WTC11 (cell line): ENCODE measurements at regions not wholly inside any gene's neighbourhood (a gene's known extent, or its start where the extent isn't known, plus 50 kb on each side); places are given as distances from the start of the nearest gene placed in this dataset.

Experiments used
- ATAC-seq: fragments of 200-7000 bp; cut with Tn5 transposase; 2 replicates; pipeline ENCODE4 v1.10.0; 2021; ENCODE audit warnings: mild to moderate bottlenecking, moderate library complexity
- CTCF ChIA-PET: fragments of 300-600 bp; sonication (Branson Sonifier 250); formaldehyde crosslinking; loops from one replicate; lab custom pipeline; 2021; ENCODE audit warnings: antibody characterized with exemption; lab: Charles Lee
- POLR2A ChIA-PET: fragments of 350-600 bp; sonication (Branson Sonifier 250); formaldehyde crosslinking; loops from one replicate; lab custom pipeline; 2021; ENCODE audit warnings: antibody characterized with exemption; lab: Charles Lee
- DNase-seq: peaks from one replicate; pipeline ENCODE4 v3.0.0; 2021; ENCODE audit warnings: low spot score
- H3K27ac Mint-ChIP-seq: 2 replicates; pipeline ENCODE4 v1.8.0; 2021; ENCODE audit warnings: mixed read lengths
- H3K27me3 Mint-ChIP-seq: 2 replicates; pipeline ENCODE4 v1.8.0; 2021; ENCODE audit warnings: low read depth, mild to moderate bottlenecking, moderate library complexity, mixed read lengths
- H3K36me3 Mint-ChIP-seq: 2 replicates; pipeline ENCODE4 v1.8.0; 2021; ENCODE audit warnings: mixed read lengths
- H3K4me1 Mint-ChIP-seq: 2 replicates; pipeline ENCODE4 v1.8.0; 2022; ENCODE audit warnings: mixed read lengths
- H3K4me3 Mint-ChIP-seq: 2 replicates; pipeline ENCODE4 v1.8.0; 2021; ENCODE audit warnings: mild to moderate bottlenecking, moderate library complexity, mixed read lengths
- H3K9me3 Mint-ChIP-seq: 2 replicates; pipeline ENCODE4 v1.8.0; 2021; ENCODE audit warnings: mixed read lengths
- AR ChIP-seq: fragments of 250-450 bp; sonication (Bioruptor Pico); IDR thresholded peaks from 2 replicates; pipeline ENCODE4 v1.9.0; 2021; ENCODE audit warnings: mild to moderate bottlenecking
- ARID4B ChIP-seq: sonication (generic); formaldehyde crosslinking; IDR thresholded peaks from 2 replicates; pipeline ENCODE4 v1.8.0; 2023; ENCODE audit warnings: missing genetic modification reagents, mild to moderate bottlenecking, borderline replicate concordance
- ATF1 ChIP-seq: sonication (generic); formaldehyde crosslinking; IDR thresholded peaks from 2 replicates; pipeline ENCODE4 v1.8.1; 2023; ENCODE audit warnings: mild to moderate bottlenecking, moderate library complexity, missing genetic modification reagents
- CREM ChIP-seq: sonication (generic); formaldehyde crosslinking; IDR thresholded peaks from 2 replicates; pipeline ENCODE4 v1.8.1; 2022; ENCODE audit warnings: mild to moderate bottlenecking, missing genetic modification reagents, moderate library complexity
- EMX1 ChIP-seq: fragments of 250-450 bp; sonication (Bioruptor Pico); IDR thresholded peaks from 2 replicates; pipeline ENCODE4 v1.8.0; 2021; ENCODE audit warnings: mild to moderate bottlenecking
- ETV6 ChIP-seq: sonication (generic); formaldehyde crosslinking; IDR thresholded peaks from 2 replicates; pipeline ENCODE4 v1.8.1; 2022; ENCODE audit warnings: mild to moderate bottlenecking, missing genetic modification reagents
- FOXJ3 ChIP-seq: sonication (generic); formaldehyde crosslinking; IDR thresholded peaks from 2 replicates; pipeline ENCODE4 v1.9.0; 2021; ENCODE audit warnings: missing genetic modification reagents, mild to moderate bottlenecking, borderline replicate concordance
- FOXP1 ChIP-seq: sonication (generic); formaldehyde crosslinking; IDR thresholded peaks from 2 replicates; pipeline ENCODE4 v1.8.0; 2022; ENCODE audit warnings: missing genetic modification reagents, mild to moderate bottlenecking, moderate library complexity, borderline replicate concordance
- GABPB1 ChIP-seq: sonication (generic); formaldehyde crosslinking; IDR thresholded peaks from 2 replicates; pipeline ENCODE4 v1.8.1; 2023; ENCODE audit warnings: mild to moderate bottlenecking, missing genetic modification reagents
- IRF2 ChIP-seq: sonication (generic); formaldehyde crosslinking; IDR thresholded peaks from 2 replicates; pipeline ENCODE4 v1.8.0; 2022; ENCODE audit warnings: low read depth, missing genetic modification reagents, borderline replicate concordance
- JAZF1 ChIP-seq: fragments of 250-450 bp; sonication (Bioruptor Pico); IDR thresholded peaks from 2 replicates; pipeline ENCODE4 v1.9.0; 2021; ENCODE audit warnings: moderate library complexity, mild to moderate bottlenecking, inconsistent platforms
- MXD4 ChIP-seq: fragments of 250-450 bp; sonication (Bioruptor Pico); IDR thresholded peaks from 2 replicates; pipeline ENCODE4 v1.8.0; 2021; ENCODE audit warnings: mild to moderate bottlenecking, moderate library complexity, borderline replicate concordance
- MYBL2 ChIP-seq: sonication (generic); formaldehyde crosslinking; IDR thresholded peaks from 2 replicates; pipeline ENCODE4 v1.8.1; 2023; ENCODE audit warnings: mild to moderate bottlenecking, moderate library complexity, missing genetic modification reagents
- NFATC4 ChIP-seq: fragments of 250-450 bp; sonication (Bioruptor Pico); IDR thresholded peaks from 2 replicates; pipeline ENCODE4 v1.9.0; 2021; ENCODE audit warnings: mild to moderate bottlenecking
- NFE2L1 ChIP-seq: sonication (generic); formaldehyde crosslinking; IDR thresholded peaks from 2 replicates; pipeline ENCODE4 v1.8.1; 2023; ENCODE audit warnings: missing genetic modification reagents
- SMAD4 ChIP-seq: sonication (generic); formaldehyde crosslinking; IDR thresholded peaks from 2 replicates; pipeline ENCODE4 v1.8.0; 2022; ENCODE audit warnings: mild to moderate bottlenecking, missing genetic modification reagents
- SP1 ChIP-seq: sonication (generic); formaldehyde crosslinking; conservative IDR thresholded peaks from 2 replicates; pipeline ENCODE4 v1.8.1; 2022; ENCODE audit warnings: missing genetic modification reagents
- ZBTB21 ChIP-seq: sonication (generic); formaldehyde crosslinking; IDR thresholded peaks from 2 replicates; pipeline ENCODE4 v1.8.1; 2023; ENCODE audit warnings: mild to moderate bottlenecking, missing genetic modification reagents, borderline replicate concordance
- ZNF121 ChIP-seq: sonication (generic); formaldehyde crosslinking; IDR thresholded peaks from 2 replicates; pipeline ENCODE4 v1.8.0; 2023; ENCODE audit warnings: missing genetic modification reagents
- ZNF317 ChIP-seq: sonication (generic); formaldehyde crosslinking; IDR thresholded peaks from 2 replicates; pipeline ENCODE4 v1.8.1; 2023; ENCODE audit warnings: low read depth, mild to moderate bottlenecking, moderate library complexity, missing genetic modification reagents, borderline replicate concordance
- ZNF396 ChIP-seq: fragments of 250-450 bp; sonication (Bioruptor Pico); IDR thresholded peaks from 2 replicates; pipeline ENCODE4 v1.8.0; 2021; ENCODE audit warnings: mild to moderate bottlenecking, moderate library complexity, borderline replicate concordance
- ZNF416 ChIP-seq: fragments of 250-450 bp; sonication (Bioruptor Pico); IDR thresholded peaks from 2 replicates; pipeline ENCODE4 v1.9.0; 2021; ENCODE audit warnings: mild to moderate bottlenecking, inconsistent platforms
- TF ChIP-seq, protein P1 (sequence below): fragments of 250-450 bp; sonication (Bioruptor Pico); IDR thresholded peaks from 2 replicates; pipeline ENCODE4 v1.9.0; 2021; ENCODE audit warnings: moderate library complexity, mild to moderate bottlenecking, inconsistent platforms, borderline replicate concordance
- TF ChIP-seq, protein P2 (sequence below): fragments of 250-450 bp; sonication (Bioruptor Pico); IDR thresholded peaks from 2 replicates; pipeline ENCODE4 v1.9.0; 2021; ENCODE audit warnings: mild to moderate bottlenecking, borderline replicate concordance
- TF ChIP-seq, protein P3 (sequence below): sonication (generic); formaldehyde crosslinking; IDR thresholded peaks from 2 replicates; pipeline ENCODE4 v1.8.1; 2022; ENCODE audit warnings: low read depth, mild to moderate bottlenecking, moderate library complexity, missing genetic modification reagents, borderline replicate concordance
- TF ChIP-seq, protein P4 (sequence below): sonication (generic); formaldehyde crosslinking; IDR thresholded peaks from 2 replicates; pipeline ENCODE4 v1.8.1; 2023; ENCODE audit warnings: mild to moderate bottlenecking, missing genetic modification reagents, moderate library complexity

- no peak for TF ChIP-seq ATF1 (CRISPR knock-in tag)
- no peak for TF ChIP-seq FOXP1 (CRISPR knock-in tag)
- no peak for TF ChIP-seq EMX1
- no peak for TF ChIP-seq ARID4B (CRISPR knock-in tag)
- TF ChIP-seq SMAD4 (CRISPR knock-in tag), result no peak
- no peak for TF ChIP-seq JAZF1 (CRISPR knock-in tag)
- TF ChIP-seq MXD4 (CRISPR knock-in tag), result no peak
- TF ChIP-seq ZNF121 (CRISPR knock-in tag), result no peak
- TF ChIP-seq FOXJ3, result no peak
- no peak for TF ChIP-seq AR (CRISPR knock-in tag)
- TF ChIP-seq ZNF317, result no peak
- no peak for TF ChIP-seq IRF2 (CRISPR knock-in tag)
- TF ChIP-seq, all 79 proteins: peak for 0
Observed at GRCh38 chr22:22156348-22156715, 88.3 kb upstream of the VPREB1 start (continued).

- H3K4me1 Mint-ChIP-seq, result no peaks in the 10 kb centered on the region
- DNase-seq (no peak), ATAC-seq (no peak)
- H3K4me3 Mint-ChIP-seq, result no peak overlapping the region
- ChIA-PET CTCF (no interaction called here), POLR2A (no interaction called here)
- H3K27ac Mint-ChIP-seq, result no peak overlapping the region
- no peaks in the 10 kb centered on the region for H3K36me3 Mint-ChIP-seq
- H3K27me3 Mint-ChIP-seq, result peaks cover 100% of the 10 kb centered on the region
- no peaks in the 10 kb centered on the region for H3K9me3 Mint-ChIP-seq
- no peak for TF ChIP-seq ZNF396 (CRISPR knock-in tag)
- no peak for TF ChIP-seq ZBTB21 (CRISPR knock-in tag)
- TF ChIP-seq SP1 (CRISPR knock-in tag), result no peak
- TF ChIP-seq NFE2L1 (CRISPR knock-in tag), result no peak
- TF ChIP-seq, protein P1, sequence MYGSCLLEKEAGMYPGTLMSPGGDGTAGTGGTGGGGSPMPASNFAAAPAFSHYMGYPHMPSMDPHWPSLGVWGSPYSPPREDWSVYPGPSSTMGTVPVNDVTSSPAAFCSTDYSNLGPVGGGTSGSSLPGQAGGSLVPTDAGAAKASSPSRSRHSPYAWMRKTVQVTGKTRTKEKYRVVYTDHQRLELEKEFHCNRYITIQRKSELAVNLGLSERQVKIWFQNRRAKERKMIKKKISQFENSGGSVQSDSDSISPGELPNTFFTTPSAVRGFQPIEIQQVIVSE (CRISPR knock-in tag), result no peak
- TF ChIP-seq NFATC4, result no peak
- no peak for TF ChIP-seq ZNF416 (CRISPR knock-in tag)
- TF ChIP-seq CREM (CRISPR knock-in tag), result no peak
- no peak for TF ChIP-seq ETV6
- TF ChIP-seq MYBL2 (CRISPR knock-in tag), result no peak
- TF ChIP-seq ATF1 (CRISPR knock-in tag), result no peak
- no peak for TF ChIP-seq GABPB1 (CRISPR knock-in tag)
- TF ChIP-seq, protein P2, sequence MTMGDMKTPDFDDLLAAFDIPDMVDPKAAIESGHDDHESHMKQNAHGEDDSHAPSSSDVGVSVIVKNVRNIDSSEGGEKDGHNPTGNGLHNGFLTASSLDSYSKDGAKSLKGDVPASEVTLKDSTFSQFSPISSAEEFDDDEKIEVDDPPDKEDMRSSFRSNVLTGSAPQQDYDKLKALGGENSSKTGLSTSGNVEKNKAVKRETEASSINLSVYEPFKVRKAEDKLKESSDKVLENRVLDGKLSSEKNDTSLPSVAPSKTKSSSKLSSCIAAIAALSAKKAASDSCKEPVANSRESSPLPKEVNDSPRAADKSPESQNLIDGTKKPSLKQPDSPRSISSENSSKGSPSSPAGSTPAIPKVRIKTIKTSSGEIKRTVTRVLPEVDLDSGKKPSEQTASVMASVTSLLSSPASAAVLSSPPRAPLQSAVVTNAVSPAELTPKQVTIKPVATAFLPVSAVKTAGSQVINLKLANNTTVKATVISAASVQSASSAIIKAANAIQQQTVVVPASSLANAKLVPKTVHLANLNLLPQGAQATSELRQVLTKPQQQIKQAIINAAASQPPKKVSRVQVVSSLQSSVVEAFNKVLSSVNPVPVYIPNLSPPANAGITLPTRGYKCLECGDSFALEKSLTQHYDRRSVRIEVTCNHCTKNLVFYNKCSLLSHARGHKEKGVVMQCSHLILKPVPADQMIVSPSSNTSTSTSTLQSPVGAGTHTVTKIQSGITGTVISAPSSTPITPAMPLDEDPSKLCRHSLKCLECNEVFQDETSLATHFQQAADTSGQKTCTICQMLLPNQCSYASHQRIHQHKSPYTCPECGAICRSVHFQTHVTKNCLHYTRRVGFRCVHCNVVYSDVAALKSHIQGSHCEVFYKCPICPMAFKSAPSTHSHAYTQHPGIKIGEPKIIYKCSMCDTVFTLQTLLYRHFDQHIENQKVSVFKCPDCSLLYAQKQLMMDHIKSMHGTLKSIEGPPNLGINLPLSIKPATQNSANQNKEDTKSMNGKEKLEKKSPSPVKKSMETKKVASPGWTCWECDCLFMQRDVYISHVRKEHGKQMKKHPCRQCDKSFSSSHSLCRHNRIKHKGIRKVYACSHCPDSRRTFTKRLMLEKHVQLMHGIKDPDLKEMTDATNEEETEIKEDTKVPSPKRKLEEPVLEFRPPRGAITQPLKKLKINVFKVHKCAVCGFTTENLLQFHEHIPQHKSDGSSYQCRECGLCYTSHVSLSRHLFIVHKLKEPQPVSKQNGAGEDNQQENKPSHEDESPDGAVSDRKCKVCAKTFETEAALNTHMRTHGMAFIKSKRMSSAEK, result no peak
- TF ChIP-seq, protein P3, sequence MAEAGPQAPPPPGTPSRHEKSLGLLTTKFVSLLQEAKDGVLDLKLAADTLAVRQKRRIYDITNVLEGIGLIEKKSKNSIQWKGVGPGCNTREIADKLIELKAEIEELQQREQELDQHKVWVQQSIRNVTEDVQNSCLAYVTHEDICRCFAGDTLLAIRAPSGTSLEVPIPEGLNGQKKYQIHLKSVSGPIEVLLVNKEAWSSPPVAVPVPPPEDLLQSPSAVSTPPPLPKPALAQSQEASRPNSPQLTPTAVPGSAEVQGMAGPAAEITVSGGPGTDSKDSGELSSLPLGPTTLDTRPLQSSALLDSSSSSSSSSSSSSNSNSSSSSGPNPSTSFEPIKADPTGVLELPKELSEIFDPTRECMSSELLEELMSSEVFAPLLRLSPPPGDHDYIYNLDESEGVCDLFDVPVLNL, result no peak
- TF ChIP-seq, protein P4, sequence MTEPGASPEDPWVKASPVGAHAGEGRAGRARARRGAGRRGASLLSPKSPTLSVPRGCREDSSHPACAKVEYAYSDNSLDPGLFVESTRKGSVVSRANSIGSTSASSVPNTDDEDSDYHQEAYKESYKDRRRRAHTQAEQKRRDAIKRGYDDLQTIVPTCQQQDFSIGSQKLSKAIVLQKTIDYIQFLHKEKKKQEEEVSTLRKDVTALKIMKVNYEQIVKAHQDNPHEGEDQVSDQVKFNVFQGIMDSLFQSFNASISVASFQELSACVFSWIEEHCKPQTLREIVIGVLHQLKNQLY (CRISPR knock-in tag), result no peak
- no peak for TF ChIP-seq ZNF121 (CRISPR knock-in tag)
Observed at GRCh38 chr22:22155607-22156006, 89.0 kb upstream of the VPREB1 start.
